ENCODE measurements at regions not wholly inside any gene's neighbourhood (a gene's known extent, or its start where the extent isn't known, plus 50 kb on each side); places are given as distances from the start of the nearest gene placed in this dataset.

GRCh38 chr12:65720136-65721130, 103.8 kb upstream of the HMGA2 start:
- TF ChIP-seq CTCF (IDR thresholded peaks at IDR 0.05; ENCODE audit: insufficient read depth, low read length, poor library complexity, severe bottlenecking) (no peak), EZH2phosphoT487 (conservative IDR thresholded peaks at IDR 0.05; ENCODE audit: low read length) (no peak)
